ENCODE measurements at regions not wholly inside any gene's neighbourhood (a gene's known extent, or its start where the extent isn't known, plus 50 kb on each side); places are given as distances from the start of the nearest gene placed in this dataset.
"Not testable (repeated sequence)": the region's sequence is repeated elsewhere in the genome, so short reads cannot be mapped to it uniquely, and the experiment has no call there.

DNA sequence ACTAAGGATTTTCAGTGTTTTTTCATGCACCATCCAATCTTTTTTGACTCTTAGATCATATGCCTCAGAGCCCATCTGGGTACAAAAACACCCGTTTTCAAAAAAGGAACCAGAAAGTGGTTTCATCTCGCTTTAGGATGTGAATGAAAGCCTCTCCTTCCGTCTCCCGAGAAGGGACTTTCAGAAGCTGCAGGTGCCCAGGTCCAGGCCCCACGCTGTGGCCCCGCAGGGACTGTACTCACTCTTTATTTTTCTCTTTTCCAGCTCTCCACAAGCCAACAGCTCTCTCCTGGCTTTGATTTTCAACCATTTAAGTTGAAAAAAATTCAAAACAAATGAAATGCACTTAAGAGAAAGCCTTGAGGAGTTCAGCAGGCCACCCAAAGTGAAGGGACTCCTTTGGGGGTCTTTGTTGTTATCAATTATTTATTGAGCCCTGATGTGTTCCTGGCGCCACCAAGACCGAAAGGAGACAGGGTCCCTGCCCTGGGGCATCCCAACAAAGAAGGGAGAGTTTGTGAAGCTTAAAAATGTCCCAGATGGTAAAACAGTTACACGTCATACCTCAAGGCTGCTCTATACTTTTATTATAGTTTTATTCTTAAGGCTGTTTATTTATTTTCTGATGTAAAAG, 467.3 kb downstream of the PREX1 start:
- DNase-seq (ENCODE audit: low spot score) = no peak
- FAIRE-seq = no peak

GRCh38 chr20:48359692-48360341, 468.0 kb downstream of the PREX1 start:
- DNase-seq (ENCODE audit: low spot score) (no peak), FAIRE-seq (peak; percentile 73)

- DNase-seq (ENCODE audit: low spot score) = not testable (repeated sequence)
- FAIRE-seq = peak; percentile 85
These were observed 468.8 kb downstream of the PREX1 start for GRCh38 chr20:48359055-48359390.

- peak; percentile 46 for FAIRE-seq
These were observed 469.4 kb downstream of the PREX1 start for GRCh38 chr20:48358176-48359054.

DNA sequence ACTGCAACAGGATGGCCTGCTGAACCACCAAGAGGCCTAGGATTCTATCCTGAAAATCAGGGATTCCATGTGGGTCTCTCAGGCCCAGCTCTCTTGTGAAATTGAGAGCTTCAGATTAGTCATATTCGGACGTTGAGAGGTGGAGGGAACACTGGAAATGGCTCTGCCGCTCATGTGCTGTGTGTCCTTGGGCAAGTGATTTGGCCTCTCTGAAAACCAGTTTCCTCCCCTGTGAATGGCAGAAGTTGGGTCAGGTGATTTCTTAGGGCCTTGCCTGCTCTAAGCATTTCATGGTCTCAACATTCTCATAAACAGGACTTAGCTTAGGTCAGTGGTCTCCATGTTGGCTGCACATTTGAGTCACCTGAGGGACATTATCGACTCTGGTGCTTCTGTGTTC, 470.1 kb downstream of the PREX1 start:
- DNase-seq (ENCODE audit: low spot score) (no peak), FAIRE-seq (no peak)

More at GRCh38 chr20:48358176-48359054, 469.4 kb downstream of the PREX1 start:
- no peak for DNase-seq (ENCODE audit: low spot score)

- FAIRE-seq = no peak
These were observed 472.9 kb downstream of the PREX1 start for GRCh38 chr20:48354903-48355302.

GRCh38 chr20:48354320-48354876, 473.4 kb downstream of the PREX1 start:
- DNase-seq (ENCODE audit: low spot score) = no peak
- no peak for FAIRE-seq

More at GRCh38 chr20:48354903-48355302, 472.9 kb downstream of the PREX1 start:
- DNase-seq (ENCODE audit: low spot score) = no peak

GRCh38 chr20:48352628-48353027, 475.2 kb downstream of the PREX1 start:
- FAIRE-seq (peak; percentile 92), DNase-seq (ENCODE audit: low spot score) (no peak)

- no peak for FAIRE-seq
These were observed 475.8 kb downstream of the PREX1 start for GRCh38 chr20:48352042-48352441.

DNA sequence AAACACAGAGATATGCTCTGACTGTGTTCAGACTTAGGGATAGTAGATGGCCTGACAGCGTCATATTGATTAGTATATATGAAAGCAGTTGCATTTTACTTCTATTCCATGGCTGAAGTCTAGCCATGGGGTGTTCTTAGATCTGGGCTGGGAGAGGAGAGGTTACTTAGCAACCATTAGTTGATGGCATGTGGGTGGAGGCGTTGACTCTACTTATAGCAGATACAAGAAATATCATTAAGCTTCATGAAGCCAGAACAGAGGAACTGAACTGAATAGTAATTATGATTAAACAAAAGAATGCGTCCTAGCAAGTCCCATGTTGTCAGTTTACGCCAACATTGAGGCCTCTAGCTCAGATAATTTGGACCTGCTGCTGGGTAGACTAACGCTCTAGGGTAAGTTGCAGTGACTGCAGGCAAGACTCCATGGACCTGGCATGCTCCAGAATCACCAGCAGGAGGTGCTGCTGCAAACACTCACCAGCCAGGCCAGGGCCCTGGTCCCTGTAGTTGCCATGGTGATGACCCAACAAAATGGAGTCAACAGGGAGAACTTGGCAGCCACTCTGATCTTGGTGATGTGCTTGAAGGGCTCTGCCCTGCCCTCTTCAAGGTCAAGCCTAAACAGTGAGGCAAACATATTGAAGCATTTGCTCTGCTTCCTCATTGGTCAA, 477.3 kb downstream of the PREX1 start:
- FAIRE-seq (no peak), DNase-seq (ENCODE audit: low spot score) (no peak)

More at GRCh38 chr20:48352042-48352441, 475.8 kb downstream of the PREX1 start:
- no peak for DNase-seq (ENCODE audit: low spot score)

- FAIRE-seq (no peak), DNase-seq (ENCODE audit: low spot score) (no peak)
These were observed 478.1 kb downstream of the PREX1 start for GRCh38 chr20:48349656-48350055.

GRCh38 chr20:48348022-48348421, 479.8 kb downstream of the PREX1 start:
- FAIRE-seq = no peak

DNA sequence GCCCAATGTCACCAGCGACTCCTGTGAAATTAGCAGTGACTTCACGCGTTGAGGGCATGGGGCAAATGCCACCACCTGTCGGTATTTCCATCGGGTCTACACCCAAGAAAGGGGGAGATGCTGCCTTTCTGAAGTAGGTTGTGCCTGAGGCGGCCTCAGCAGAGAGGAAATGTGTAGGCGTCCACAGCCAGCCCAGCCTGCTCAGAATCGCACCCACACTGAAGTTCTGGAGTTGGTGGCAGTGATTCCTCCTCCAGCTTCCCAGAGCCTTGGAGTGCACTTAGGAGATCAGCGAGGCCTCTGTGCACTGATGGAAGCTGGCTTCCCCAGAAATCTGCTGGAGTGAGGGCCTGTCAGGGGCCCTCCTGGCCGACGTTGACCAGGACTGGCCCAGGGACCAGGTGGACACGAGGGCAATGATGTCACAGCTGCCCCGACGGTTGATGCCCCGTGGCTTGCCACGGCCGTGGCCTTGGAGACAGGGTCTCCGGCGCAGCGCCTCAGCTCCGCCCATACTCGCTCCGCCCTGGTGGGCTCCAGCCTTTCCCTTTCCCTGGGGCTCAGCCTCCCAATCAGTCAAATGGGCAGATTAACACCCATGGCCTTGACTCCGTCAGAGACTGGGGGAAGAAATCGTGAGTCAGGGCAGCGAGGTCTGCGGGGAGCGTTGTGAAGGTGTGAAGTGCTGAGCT, 484.8 kb downstream of the PREX1 start:
- DNase-seq (ENCODE audit: low spot score) (no peak), FAIRE-seq (no peak)

More at GRCh38 chr20:48348022-48348421, 479.8 kb downstream of the PREX1 start:
- no peak for DNase-seq (ENCODE audit: low spot score)

- DNase-seq (ENCODE audit: low spot score) = no peak
- no peak for FAIRE-seq
These were observed 486.9 kb downstream of the PREX1 start for GRCh38 chr20:48340883-48341281.

DNA sequence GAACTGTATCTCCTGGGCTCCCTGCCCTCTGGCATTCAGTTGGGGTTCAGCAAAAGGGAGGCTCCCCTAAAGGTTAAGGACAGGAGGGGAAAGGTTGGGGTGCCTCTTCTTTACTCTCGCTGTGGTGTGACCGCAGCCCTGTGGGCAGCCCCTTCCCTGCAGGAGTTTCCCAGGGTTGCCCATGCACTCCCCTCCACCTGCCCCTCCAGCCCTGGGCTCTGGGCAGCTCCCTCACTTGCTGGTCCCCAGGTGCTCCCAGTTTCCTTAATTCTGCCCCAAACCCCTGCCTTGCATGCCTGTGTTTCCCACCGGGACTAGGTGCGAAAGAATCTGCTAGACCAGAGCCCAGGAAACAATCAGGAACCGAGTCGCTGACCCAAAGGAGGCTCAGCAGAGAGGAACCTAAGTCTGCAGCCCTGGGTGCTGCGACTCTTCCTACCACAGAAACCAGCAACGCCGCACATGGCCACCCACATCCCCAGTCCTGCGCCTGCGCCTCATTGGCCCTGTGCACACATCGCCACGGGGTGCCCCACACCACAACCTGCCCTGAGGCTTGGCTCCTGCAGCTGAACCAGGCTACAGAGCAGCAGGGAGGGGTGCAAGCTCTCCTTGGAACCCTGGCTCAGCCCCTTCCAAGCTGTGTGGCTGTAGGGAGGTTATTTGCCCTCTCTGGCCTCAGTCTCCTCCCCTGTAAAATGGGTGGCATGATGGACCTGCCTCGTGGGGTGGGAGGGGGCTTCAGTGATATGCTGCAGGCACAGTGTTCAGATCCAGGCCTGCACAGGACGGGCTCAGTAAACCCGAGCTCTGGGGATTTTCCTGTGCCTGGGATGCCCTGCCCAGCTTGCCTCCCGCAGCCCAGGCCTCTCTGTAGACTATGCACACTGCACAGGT, 487.6 kb downstream of the PREX1 start:
- FAIRE-seq (no peak), DNase-seq (ENCODE audit: low spot score) (no peak)

DNA sequence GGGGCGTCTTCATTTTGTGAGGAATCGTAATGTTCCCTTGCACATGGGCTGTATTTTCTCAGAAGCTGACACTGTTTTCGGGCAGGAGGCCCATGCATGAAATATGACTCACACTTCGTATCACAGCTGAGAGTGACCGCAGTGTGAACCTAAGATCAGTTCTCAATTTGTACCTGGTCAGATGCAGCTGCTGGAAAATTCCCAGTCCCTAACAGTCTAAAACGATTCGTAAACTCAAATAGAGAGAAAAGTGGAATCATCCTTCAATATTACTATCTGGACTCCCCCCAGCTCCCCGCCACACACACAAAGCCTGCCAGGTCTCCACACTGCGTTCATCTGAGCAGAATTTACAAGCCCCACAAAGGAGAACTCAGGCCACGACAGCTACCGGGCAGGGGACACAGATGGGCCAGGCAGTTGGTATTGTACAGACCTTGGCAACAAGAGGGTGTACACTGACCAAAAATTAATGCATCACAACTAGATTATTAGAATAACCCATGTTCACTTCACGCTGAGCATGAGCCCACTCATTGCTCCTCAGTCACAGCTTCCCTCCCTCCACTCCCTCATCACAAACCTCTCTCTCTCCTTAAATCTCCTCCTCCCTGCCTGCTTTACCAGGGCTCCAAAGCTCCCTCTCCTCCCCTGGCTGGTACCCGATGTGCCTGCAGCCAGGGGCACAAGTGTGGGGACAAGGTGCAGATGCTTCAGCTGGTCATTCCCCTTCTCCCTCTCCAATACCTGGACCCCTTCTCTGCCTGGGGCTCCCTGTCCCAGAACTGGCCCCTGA, 488.4 kb downstream of the PREX1 start:
- FAIRE-seq (peak; percentile 98), DNase-seq (ENCODE audit: low spot score) (peak; percentile 91)

GRCh38 chr20:48338717-48339116, 489.1 kb downstream of the PREX1 start:
- FAIRE-seq (no peak), DNase-seq (ENCODE audit: low spot score) (no peak)

- FAIRE-seq (no peak), DNase-seq (ENCODE audit: low spot score) (no peak)
These were observed 491.2 kb downstream of the PREX1 start for GRCh38 chr20:48336597-48336996.

All from urothelium cell line (cell line).